Pons (tissue), 1 donor: ENCODE measurements at regions not wholly inside any gene's neighbourhood (a gene's known extent, or its start where the extent isn't known, plus 50 kb on each side); places are given as distances from the start of the nearest gene placed in this dataset.

Experiments
- DNase-seq: peaks from one replicate; pipeline ENCODE4 v3.0.0-alpha.2; 2016; ENCODE audit warnings: low spot score

DNA sequence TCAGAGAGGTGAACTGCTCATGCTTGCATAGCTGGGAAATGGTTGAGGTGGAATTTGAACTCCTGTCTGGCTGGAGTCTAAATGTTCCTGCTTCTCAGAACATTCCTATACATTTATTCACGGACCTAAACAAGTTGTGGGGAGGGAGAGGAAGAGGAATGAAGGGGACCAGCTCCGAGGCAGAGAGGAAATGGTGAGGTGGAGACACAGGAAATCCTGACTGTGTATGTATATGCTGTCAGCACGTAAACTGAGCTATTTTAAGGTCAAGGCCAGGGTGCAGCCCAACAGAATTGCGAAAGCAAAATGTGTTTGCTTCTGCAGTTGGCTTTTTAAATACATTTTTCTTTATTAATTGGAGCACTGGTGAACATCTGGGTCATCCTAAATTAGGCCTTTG lies 74.1 kb upstream of the POMGNT2 start:
- DNase-seq = no peak

DNA sequence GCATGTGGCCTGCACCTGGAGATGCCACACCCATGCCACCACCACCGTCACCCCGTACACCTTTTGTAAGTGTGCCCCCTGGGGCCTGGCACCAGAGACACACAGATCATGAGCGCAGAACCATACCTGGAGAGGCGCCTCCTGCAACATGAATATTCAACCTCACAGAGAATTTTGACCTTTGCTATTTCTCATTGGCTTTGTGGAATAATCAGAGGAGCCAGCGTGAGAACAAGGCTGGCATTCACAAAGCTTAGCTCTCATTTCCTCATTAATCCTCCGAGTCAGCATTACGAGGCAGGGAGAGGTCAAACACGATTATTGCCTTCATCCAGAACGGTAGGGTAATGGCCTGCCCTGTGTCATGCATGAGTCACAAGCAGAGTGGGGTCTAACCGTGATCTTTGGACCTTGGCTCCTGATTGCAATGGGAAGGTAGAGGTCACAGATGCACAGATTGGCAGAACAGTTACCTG lies 73.0 kb upstream of the POMGNT2 start:
- DNase-seq = no peak

DNA sequence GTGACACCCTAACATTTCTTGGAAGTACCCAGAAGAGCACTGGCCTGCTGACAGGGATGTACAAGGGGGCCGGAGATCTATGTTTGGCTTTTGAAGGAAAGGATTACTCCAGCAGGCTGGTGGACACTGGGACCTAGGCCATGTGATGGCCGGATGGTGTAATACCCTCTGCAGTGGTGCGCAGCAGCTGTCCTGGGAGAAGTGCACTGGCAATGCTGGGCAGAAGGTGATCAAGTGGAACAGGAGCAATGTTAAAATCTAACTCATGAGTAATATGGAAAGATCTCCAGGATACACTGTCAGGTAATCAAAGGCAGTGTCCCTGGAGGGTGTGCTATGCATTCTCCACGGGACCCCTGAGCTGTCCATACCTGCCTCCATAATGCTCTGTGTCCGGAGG lies 71.2 kb upstream of the POMGNT2 start:
- DNase-seq = no peak

DNA sequence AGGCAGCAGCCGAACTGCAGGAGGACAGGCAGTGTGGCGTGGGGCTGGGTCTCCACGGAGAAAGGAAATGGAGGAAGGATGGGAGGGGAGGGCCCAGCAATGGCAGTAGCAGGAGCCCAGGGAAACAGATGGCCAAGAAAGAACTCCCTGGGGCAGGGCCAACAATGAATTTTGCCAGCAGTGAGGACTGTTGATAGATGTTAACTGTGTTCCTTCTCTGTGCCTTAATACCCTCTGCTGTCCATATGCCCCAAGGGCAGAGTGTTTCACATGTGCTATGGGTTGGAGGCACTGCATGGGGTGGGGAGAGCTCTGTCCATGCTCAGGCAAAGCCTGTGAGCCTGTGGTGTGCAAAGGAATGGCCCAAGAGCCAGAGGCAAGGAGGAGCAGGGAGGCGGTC lies 70.8 kb upstream of the POMGNT2 start:
- no peak for DNase-seq

DNA sequence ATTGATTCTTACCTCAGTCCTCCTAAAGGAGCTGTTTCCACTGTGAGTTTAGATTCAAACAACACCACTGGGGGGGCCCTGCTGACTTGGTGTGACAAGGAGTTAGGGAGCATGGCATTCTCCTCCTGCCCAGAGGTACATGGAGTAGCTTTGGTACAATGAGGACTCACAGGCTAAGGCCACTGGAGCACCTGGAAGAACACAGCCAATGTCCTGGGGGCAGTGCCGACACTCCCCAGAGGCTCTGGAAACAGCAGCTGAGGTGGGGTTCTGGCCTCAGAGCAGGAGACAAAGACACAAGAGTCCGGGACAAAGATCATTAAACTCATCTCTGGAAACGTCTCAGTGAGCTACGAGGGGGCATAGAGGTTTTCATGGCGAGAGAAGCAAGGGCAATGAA lies 69.7 kb upstream of the POMGNT2 start:
- no peak for DNase-seq

DNA sequence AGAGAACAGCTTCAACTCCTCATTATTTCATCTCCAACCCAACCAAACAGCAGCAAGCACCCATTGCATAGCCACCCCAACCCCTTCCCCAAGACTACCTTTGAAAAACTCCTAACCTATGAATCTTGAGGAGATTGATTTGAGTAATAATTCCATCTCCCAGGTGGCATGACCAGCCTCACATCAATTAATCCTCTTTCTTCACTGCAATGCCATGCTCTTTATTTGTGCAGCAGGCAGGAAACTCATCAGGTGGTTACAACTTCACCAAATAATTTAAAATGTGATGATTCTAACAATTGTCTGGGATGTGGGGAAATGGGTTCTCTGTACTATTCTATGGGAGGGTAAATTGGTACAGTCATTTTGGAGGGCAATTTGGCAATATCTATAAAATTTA lies 68.1 kb upstream of the POMGNT2 start:
- DNase-seq = no peak

DNA sequence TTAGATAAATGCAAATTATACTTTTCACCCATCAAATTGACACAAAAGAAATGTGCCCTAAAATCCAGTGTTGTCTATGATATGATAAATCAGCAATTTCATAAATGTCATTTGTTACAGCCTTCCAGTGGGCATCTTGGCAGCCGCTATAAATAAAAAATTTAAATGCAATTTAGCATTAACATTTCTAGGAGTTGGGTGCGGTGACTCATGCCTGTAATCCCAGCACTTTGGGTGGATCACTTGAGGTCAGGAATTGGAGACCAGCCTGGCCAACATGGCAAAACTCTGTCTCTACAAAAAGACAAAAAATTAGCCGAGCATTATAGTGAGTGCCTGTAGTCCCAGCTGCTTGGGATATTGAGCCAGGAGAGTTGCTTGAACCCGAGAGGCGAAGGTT lies 65.9 kb upstream of the POMGNT2 start:
- DNase-seq = no peak

DNA sequence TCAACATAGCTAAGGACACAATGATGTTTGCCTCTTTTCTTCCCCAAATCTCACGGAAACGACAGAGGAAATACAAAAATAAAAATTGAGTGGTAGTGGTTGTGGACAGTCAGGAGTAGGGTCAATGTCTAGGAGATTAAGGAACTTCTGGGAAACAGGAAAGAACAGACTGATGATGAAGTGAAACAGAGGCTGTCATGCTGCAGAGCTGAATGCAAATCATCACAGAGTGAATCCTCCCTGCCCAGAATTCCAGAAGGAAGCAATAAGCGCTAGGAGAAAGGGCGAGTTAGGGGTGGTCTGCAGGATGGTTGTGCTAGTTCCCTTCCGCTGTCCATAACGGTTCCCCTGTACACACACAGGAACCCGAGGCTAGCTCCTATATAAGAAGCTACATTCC lies 64.7 kb upstream of the POMGNT2 start:
- DNase-seq = no peak

DNA sequence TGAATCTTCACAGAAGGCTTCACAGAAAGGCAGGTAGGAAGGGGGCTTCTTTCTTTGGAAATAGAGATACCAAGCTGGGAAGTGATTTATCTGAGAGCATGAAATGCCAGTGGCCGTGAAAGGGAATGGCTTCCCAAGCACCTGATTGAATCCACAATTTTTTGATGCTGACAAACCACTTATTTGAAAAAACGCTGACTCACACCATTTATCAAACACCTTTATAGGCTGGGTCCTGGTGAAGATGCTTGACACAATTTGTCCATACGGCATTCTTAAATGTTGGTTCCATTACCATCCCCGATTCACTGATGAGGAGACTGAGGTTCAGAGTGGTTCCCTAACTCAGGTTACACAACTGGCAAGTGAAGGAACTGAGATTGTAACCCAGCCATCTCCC lies 64.1 kb upstream of the POMGNT2 start:
- DNase-seq = no peak

DNA sequence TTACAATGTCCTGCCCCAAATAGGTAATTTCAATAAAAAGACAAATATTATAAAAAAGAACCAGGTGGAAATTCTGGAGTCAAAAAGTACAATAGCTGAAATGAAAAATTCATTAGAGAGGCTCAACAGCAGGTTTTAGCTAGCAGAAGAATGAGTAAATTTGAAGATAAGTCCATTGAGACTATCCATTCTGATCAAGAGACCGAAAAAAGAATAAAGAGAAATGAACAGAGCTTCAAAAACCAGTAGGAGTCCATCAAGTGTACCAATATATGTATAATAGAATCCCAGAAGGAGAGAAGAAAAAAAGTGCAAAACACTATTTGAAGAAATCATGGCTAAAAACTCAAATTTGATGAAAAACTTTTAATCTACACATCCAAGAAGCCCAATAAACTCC lies 60.5 kb upstream of the POMGNT2 start:
- no peak for DNase-seq

DNA sequence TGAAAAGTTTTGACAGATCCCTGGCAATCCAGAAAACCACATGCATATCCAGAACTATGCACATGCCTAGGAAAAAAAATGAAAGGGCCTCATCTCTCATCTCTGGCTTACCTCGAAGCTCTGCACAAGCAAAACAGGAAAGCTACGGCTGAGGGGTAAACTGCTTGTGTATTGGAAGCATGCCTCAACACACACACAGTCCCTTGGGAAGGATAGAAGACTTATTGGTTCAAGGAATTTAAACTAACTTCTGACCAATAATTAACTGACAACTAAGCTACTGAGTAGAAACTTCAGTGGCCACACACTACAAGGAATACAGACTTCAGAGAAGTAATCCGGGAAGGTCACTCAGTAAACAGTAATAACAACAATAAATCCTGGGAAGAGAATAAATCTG lies 59.9 kb upstream of the POMGNT2 start:
- no peak for DNase-seq

DNA sequence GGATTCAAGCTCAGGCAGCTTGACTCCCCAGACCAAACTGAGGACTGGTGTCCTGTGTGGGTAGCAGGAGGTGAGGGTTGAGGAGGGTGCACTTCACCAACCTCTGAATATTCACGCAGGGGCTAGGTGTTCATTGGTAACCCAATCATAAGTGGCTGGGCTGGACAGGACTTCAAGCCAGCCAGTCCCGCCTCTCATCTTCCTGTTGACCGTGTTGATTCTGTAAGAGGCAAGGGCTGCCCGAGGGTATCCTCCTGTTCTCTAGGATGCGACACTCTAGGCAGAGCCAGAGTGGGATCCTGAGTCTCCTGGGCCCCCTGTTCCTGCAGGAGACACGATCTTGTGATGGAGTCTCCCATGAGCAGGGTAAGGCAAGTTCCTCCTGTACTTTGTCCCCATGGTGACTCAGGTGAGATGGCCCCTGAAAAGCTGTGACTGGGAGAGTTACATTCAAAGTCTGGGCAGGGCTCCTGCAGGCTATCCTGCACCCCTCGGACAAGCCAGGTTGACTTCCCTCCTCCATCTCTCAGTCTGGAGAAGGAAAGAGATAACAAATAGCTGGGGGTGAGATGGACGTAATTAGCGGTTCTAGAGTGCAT lies 58.1 kb upstream of the POMGNT2 start:
- no peak for DNase-seq

DNA sequence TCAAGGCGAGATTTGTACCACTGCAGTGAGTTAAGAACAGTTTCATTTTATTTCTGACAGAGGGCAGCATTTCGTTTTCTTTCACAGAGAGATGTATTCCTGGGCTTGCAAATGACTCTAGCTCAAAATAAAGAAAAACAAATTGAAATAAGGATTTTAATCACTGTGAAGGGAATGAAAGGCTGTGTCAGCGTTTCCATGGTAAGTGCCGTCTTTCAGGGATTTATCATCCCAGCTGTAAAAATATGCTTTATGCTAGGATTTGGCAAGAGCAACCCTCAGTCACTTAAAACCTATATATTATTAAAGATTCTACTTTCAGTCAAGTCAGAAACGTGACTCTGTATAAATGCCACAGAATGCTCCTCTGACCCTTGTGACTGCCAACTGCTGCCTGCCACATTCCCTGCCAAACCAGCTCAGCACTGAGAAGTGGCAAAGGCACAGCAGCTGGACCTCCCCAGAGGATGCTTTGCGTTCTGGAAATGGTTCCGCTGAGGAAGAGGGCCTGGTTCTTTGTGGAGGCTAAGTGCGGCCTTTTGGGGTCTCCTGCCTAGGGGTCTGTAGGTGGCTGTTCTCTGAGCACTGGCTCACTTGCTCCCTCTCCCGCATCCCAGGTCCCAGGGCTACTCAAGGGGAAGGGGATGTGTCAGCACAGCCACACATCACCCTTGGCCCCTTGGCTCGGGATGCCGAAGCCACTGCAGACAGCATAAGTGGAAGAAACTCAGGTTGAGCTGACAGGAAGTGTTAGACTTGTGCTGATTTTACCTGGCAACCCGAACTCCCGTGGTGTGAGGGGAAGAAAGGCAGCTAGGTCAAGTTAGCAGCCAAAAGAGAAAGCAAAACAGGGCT lies 56.6 kb upstream of the POMGNT2 start:
- DNase-seq = peak; percentile 65

DNA sequence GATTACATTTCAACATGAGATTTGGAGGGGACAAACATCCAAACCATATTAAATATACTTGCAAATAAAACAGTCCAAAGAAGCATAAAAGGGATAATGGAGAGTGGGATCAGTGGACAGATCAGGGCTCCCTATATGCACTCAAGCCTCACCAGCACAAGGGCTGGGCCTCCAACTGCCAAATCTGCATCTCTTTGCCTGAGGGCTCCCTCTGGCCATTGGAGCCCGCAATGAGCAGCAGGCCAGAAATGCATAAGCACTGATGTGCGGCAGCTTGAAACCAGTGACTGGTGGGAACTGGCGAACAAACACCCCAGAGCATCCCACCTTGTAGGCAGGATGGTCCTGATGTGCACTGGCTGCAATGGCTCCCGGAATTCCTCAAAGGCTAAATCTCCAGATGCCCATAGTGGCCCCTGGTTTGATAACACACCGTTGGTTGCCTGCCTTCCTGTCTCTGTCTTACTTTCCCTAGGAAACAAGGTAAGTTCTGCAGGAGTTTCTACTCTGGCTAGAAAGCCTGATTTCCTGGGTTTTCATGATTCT lies 55.9 kb upstream of the POMGNT2 start:
- DNase-seq = no peak

DNA sequence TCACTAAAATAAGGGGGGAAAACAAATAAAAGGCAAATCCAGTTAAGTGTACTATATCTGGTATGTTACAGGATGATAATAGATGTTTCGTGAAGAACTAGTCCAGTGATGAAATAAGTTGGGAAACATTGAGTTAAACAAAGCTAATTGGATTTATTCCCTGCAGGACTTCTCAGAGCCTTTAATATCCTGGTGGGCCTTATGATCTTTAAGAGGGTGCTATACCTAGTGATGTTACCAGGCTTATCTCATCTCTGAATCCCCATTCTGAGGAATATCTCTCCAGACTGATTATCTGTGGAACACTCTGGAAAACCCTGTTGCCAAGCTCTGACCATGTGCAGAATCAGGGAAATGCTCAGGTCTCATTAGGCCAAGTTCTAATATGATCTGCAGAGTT lies 54.8 kb upstream of the POMGNT2 start:
- no peak for DNase-seq

DNA sequence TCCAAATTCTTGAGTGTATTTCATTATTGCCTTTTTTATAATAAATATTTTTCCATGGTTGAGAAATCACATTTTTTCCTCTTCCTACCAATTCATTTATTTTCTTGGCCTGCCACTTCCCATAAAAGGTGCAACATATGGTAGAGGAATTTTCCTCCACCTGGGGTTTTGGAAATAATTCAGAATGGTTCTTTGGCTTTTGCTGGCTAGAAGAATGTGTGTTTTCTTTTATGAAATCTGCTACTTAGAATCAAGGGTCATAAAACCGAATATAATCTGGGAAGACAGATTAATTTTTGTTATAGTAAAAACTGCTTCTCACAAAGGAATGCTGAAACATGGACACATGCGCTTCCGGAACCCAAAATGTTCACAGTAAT lies 54.0 kb upstream of the POMGNT2 start:
- DNase-seq = no peak

DNA sequence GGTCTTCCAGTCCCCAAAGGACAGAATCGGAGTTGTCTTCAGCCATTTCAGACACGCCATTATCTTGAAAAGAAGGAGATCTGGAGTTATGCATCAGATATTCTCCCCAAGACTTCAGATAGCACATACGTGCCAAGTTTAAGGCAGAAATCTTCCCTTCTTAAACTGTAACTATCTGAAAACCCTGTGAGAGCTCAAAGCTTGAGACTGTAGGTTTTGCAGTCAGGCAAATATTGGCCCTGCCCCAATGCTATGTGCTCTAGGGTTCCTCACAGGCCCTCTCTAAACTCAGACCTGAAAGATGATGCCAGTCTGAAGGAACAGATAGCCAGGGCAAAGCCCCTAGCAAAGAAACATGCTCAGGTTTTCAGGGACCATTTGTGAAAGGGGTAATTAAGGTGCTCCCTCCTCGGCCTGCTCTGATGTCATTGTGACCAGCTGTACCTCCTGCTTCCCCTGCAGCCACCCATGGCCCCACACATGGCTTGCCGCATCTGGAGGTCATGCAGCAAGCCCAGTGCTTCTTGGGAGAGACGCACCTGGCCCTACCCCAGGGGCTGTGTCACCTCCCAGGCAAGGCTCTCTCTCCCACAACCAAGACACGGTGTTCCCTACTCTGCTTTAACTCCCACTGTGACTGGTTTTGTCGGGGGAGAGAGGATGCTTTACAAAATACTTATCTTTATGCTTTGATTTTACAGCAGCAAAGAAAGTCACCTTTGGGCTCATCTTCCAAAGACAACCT lies 53.4 kb upstream of the POMGNT2 start:
- no peak for DNase-seq

DNA sequence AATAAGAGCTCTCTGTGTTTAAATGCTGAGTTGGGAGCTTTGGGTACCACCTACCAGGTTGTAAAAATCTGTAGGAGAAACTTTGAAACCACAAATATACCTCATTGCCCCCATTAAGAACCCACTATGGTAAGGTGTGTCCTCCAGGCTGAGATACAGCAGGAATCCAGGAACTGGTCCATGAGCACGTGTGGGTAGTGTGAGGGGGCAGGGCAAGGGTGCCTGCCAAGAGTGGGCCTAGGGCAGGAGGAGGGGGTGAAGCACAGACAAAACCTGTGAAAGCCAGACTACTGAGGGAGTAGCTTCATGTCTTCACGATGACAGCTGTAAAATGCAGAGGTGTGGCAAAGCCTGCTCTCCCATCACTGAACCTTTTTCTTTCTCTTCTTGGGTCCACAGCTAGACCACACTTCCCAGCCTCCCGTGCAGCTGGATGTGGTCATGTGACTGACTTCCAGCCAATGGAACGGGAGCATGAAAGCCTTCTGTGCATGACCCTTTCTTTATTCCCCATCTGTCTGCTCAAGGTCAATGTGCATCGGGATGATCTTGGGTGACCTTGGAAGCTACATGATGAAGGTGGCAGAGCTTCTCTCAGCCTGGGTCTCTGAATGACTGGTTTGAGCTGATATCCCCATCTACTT lies 51.1 kb upstream of the POMGNT2 start:
- no peak for DNase-seq

DNA sequence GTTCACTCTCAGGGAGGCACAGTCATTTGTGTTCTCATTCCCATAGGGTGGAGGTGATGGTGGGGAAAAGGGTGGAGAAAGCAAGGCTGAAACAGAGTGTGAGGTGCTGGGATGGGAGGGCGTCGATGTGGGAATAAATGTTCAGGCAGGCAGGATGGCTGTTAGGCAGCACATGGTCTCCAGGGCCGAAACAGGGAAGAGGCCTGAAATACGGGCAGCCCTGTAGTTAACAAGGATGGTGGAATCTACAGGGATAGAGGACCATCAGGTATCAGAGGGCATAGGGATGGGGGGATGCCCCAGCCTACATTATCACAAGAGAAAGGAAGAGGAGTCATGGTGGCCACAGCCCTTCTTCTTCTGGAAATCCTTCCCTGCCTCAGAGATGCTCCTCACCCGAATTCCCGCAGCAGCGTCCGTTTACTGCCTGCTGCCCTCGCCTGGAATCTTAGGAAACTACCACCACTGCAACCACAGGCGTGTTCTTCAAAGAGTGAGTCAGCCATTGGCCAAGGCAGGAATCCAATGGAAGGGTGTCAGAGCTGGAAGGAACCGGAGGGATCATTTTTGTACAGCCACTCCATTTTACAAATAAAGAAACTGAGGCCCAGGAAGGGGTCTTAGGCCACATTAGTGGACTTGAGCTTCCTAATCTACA lies 49.7 kb upstream of the POMGNT2 start:
- peak; percentile 64 for DNase-seq
